WI38 (cell line): ENCODE measurements at regions not wholly inside any gene's neighbourhood (a gene's known extent, or its start where the extent isn't known, plus 50 kb on each side); places are given as distances from the start of the nearest gene placed in this dataset.

Experiments
- H3K4me3 ChIP-seq: 2 replicates; pipeline ENCODE4 v1.5.1; 2011; ENCODE audit warnings: low read depth, mild to moderate bottlenecking, control low read depth, low read length
- TF ChIP-seq, protein P1 (sequence below): IDR thresholded peaks from 2 replicates; pipeline ENCODE4 v1.5.1; 2012; ENCODE audit warnings: low read depth, mild to moderate bottlenecking, control low read depth, low read length

DNA sequence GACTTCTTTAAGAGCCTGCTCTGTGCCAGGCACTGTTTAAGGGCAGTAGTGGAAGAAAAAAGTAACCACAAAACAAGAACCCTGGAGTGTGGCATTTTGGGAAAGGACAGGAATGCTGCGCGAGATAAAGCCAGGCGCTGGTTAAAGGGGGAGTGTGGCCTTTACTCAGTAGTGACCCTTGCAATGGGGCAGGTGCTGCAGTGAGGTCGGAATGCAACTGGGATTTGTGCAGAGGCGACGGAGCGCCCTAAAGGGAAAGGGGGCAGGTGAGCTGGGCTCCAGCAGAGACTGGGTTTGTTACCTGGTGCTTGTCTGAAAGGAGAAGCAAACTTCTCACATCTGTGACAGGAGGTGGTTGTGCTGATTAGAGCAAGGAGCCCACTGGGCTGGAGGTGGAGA, 263.6 kb downstream of the ACTR3B start:
- no peak overlapping the region for H3K4me3 ChIP-seq
- TF ChIP-seq, protein P1, sequence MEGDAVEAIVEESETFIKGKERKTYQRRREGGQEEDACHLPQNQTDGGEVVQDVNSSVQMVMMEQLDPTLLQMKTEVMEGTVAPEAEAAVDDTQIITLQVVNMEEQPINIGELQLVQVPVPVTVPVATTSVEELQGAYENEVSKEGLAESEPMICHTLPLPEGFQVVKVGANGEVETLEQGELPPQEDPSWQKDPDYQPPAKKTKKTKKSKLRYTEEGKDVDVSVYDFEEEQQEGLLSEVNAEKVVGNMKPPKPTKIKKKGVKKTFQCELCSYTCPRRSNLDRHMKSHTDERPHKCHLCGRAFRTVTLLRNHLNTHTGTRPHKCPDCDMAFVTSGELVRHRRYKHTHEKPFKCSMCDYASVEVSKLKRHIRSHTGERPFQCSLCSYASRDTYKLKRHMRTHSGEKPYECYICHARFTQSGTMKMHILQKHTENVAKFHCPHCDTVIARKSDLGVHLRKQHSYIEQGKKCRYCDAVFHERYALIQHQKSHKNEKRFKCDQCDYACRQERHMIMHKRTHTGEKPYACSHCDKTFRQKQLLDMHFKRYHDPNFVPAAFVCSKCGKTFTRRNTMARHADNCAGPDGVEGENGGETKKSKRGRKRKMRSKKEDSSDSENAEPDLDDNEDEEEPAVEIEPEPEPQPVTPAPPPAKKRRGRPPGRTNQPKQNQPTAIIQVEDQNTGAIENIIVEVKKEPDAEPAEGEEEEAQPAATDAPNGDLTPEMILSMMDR: no peak

DNA sequence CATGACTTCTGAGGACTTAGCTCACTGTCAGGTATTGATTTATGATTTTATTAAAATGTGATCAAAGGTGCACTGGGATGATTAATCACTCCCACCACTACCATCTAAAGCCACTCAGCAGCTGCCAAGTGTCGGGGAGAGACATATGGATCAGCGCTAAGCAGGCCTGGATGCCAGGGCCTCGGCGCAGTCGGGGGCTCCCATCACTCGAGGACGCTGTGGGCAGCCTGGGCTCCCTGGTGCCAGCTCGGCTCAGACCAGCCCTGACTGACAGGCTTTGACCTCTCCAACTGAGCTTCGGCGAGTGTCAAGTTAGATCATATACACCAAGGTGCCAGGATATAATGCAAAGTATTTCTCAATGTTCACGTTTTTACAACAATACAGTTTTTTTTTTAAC, 267.7 kb downstream of the ACTR3B start:
- TF ChIP-seq, protein P1: no peak
- H3K4me3 ChIP-seq: no peak overlapping the region

DNA sequence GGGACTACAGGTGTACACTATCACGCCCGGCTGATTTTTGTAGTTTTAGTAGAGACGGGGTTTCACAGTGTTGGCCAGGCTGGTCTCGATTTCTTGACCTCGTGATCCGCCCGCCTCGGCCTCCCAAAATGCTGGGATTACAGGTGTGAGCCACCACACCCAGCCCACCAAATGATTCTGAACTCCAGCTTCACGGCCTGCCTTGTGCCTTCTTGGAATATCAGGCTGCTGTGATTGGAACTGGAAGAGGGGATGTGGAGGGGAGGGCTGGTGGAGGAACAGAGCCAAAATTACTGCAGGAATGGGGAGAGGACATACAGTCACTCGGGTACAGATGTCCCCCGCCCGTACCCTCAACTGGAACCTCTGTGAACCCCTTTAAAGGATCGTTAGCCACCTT, 268.4 kb downstream of the ACTR3B start:
- TF ChIP-seq, protein P1: no peak
- H3K4me3 ChIP-seq: no peak overlapping the region

DNA sequence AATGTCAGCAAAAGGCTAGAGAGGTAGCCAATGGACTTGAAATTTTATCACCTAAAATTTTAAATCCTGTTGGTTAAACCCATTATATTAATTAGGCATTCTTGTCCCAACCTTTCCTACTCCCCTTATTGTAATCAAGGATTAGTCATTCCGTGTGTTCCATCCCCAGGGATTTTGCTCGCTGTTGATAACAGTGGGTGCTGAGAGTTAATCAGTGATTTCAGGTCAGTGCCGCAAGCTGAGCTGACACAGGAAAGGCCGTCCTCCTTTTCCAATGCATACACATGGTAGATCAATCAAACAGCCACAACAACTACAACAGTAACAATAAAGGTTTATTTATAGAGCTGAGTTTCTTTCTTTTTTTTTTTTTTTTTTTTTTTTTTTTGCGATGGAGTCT, 271.4 kb downstream of the ACTR3B start:
- H3K4me3 ChIP-seq: no peak overlapping the region
- TF ChIP-seq, protein P1: no peak

DNA sequence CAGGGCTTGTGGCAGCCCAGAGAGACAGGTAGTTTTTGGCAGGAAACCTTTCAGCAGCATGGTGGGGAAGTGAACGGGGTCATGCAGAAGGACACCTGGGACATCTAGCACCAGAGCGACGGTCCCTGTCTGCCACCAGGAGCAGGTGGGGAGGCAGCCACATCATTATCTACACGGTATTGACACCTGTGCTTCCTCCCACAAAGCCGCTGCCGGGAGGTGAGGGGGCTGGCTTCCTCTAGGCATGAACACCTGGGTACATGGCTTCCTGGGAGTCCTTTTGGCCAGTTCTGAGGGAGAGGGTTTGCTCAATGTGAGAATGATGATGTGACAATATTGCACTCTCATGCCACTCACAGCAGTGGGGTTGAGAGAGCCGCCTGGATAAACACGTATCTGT, 275.2 kb downstream of the ACTR3B start:
- TF ChIP-seq, protein P1: no peak
- H3K4me3 ChIP-seq: no peak overlapping the region

DNA sequence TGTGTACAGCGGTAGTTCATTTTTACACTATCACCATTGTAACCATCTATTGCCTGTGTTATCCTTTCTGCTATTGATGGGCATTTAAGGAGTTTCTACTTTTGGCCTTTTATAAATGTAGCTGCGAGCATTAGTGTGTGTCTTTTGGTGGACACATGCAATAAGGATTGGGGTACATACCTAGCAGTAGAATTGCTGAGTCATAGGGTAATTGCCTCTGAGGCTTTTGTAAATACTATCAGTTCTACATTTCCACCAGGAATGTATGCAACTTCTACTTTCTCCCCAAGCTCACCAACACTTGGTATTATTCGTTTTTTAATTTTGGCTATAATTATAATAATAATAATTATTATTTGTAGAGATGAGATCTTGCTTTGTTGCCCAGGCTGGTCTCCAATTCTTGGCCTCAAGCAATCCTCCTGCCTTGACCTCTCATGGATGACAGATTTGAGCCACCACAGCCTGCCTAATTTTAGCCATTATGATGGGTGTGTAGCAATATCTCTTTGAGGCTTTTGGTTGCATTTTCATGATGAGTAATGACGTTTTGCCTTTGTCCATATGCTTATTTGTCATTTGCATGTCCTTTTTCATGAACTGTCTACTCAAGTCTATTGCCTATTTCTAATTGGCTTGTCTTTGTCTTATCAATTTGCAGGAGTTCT, 277.0 kb downstream of the ACTR3B start:
- TF ChIP-seq, protein P1: no peak
- H3K4me3 ChIP-seq: no peak overlapping the region

DNA sequence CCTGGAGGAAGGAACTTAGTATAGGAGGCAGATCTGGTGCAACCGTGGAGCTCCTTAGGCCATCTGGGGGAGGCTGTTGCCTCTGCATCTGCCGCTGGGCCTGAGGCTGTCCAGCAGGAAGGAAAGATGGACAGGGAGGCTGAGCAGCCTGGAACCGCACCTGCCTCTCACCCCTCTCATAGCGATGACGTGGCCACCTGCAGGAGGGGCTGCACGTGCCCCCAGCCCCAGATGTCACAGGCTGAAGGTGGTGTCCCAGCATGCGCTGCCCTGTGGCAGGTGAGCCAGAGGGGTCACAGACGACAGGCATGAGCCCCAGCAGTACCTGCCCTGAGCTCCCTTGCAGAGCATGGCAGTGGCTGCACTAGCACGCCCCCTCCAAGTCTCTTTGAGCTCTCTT, 283.9 kb downstream of the ACTR3B start:
- TF ChIP-seq, protein P1: no peak
- H3K4me3 ChIP-seq: no peak overlapping the region
